Choroid plexus epithelial cell (primary cell): ENCODE measurements at regions not wholly inside any gene's neighbourhood (a gene's known extent, or its start where the extent isn't known, plus 50 kb on each side); places are given as distances from the start of the nearest gene placed in this dataset.
"Not testable (repeated sequence)": the region's sequence is repeated elsewhere in the genome, so short reads cannot be mapped to it uniquely, and the experiment has no call there.

Experiments
- DNase-seq: peaks from one replicate; pipeline ENCODE4 v3.0.0-alpha.2; 2010; ENCODE audit warnings: low read depth
- H3K4me3 ChIP-seq: 2 replicates; pipeline ENCODE4 v1.5.1; 2011; ENCODE audit warnings: low read depth, mild to moderate bottlenecking, control low read depth, low read length, moderate library complexity
- CTCF ChIP-seq: conservative IDR thresholded peaks from 2 replicates; pipeline ENCODE4 v1.5.1; 2011; ENCODE audit warnings: low read depth, mild to moderate bottlenecking, control low read depth, inconsistent platforms, low read length, moderate library complexity

- H3K4me3 ChIP-seq, result no peak overlapping the region
- DNase-seq, result no peak
- no peak for TF ChIP-seq CTCF
Observed at GRCh38 chr9:110129425-110129824, 78.5 kb downstream of the C9orf152 start.

GRCh38 chr9:110130211-110130610 lies 77.7 kb downstream of the C9orf152 start:
- no peak overlapping the region for H3K4me3 ChIP-seq
- DNase-seq, result no peak
- no peak for TF ChIP-seq CTCF

GRCh38 chr9:110130791-110131416 lies 77.1 kb downstream of the C9orf152 start:
- no peak for TF ChIP-seq CTCF
- no peak for DNase-seq
- no peak overlapping the region for H3K4me3 ChIP-seq

- TF ChIP-seq CTCF, result no peak
- no peak overlapping the region for H3K4me3 ChIP-seq
- no peak for DNase-seq
Observed at GRCh38 chr9:110131499-110131898, 76.5 kb downstream of the C9orf152 start.

- DNase-seq, H3K4me3 ChIP-seq: not testable (repeated sequence)
Observed at GRCh38 chr9:110132531-110132930, 75.4 kb downstream of the C9orf152 start.

GRCh38 chr9:110133059-110133458 lies 74.9 kb downstream of the C9orf152 start:
- H3K4me3 ChIP-seq, result no peak overlapping the region
- TF ChIP-seq CTCF, result no peak
- no peak for DNase-seq

GRCh38 chr9:110133608-110134210 lies 74.2 kb downstream of the C9orf152 start:
- H3K4me3 ChIP-seq, result no peak overlapping the region
- no peak for TF ChIP-seq CTCF
- peak; percentile 74 for DNase-seq
